Upper lobe of left lung (tissue), 6 donors: ENCODE measurements at regions not wholly inside any gene's neighbourhood (a gene's known extent, or its start where the extent isn't known, plus 50 kb on each side); places are given as distances from the start of the nearest gene placed in this dataset.

Experiments
- ATAC-seq, 2 donors: fragments of 200-7000 bp; cut with Tn5 transposase; one replicate each; pipeline ENCODE4 v1.9.1; 2022; ENCODE audit warnings: mild to moderate bottlenecking in 2 of 2, moderate library complexity in 2 of 2; ENCODE audit not compliant: low FRiP score in 2 of 2
- DNase-seq, 2 donors: peaks; one replicate each; pipeline ENCODE4 v3.0.0-alpha.2; 2019 to 2020
- H3K27ac ChIP-seq, 4 donors: fragments of 200-600 bp; sonication (generic); one replicate each; pipeline ENCODE4 v1.5.1; 2016 to 2019
- H3K27me3 ChIP-seq, 4 donors: fragments of 200-600 bp; sonication (generic); one replicate each; pipeline ENCODE4 v1.5.1; 2017 to 2019
- H3K36me3 ChIP-seq, 4 donors: fragments of 200-600 bp; sonication (generic); one replicate each; pipeline ENCODE4 v1.5.1; 2016 to 2019
- H3K4me1 ChIP-seq, 4 donors: fragments of 200-600 bp; sonication (generic); one replicate each; pipeline ENCODE4 v1.5.1; 2018 to 2019
- H3K4me3 ChIP-seq, 4 donors: fragments of 200-600 bp; sonication (generic); one replicate each; pipeline ENCODE4 v1.5.1; 2017 to 2019; ENCODE audit warnings: mild to moderate bottlenecking in 2 of 4, moderate library complexity in 1 of 4
- H3K9me3 ChIP-seq, 4 donors: fragments of 200-600 bp; sonication (generic); one replicate each; pipeline ENCODE4 v1.5.1; 2018 to 2019
- EP300 ChIP-seq, 4 donors: sonication (generic); formaldehyde crosslinking; IDR thresholded peaks; one replicate each; pipeline ENCODE4 v1.5.1; 2017; ENCODE audit warnings: antibody characterized with exemption in 4 of 4, control low read depth in 2 of 4
- POLR2A ChIP-seq, 4 donors: fragments of 450-650 bp; IDR thresholded peaks; one replicate each; pipeline ENCODE4 v1.5.1; 2016 to 2017; ENCODE audit warnings: antibody characterized with exemption in 4 of 4, mild to moderate bottlenecking in 2 of 4
- POLR2AphosphoS5 ChIP-seq, 2 donors: sonication (generic); formaldehyde crosslinking; IDR thresholded peaks; one replicate each; pipeline ENCODE4 v1.5.1; 2017; ENCODE audit warnings: antibody characterized with exemption in 2 of 2
- WGBS, 2 donors: methylation state at CpG; one replicate each; pipeline ENCODE4 v1.1.5; 2017 to 2018; 5-methylcytosine and 5-hydroxymethylcytosine counted together
- TF ChIP-seq, protein P1 (sequence below), 6 experiments: fragments of 450-650 bp in 4 of 6; fragments of 200-600 bp in 2 of 6; sonication (generic) in 2 of 6; IDR thresholded peaks; one replicate each; pipeline ENCODE4 v1.5.1; 2016 to 2019; ENCODE audit warnings: antibody characterized with exemption in 6 of 6
- donor health status: DM: no; HTN: no; CAD: no; lungs with moderate emphysema.
- donor health status: DM: no; HTN: yes; CAD: no; lungs with severe emphysema.

DNA sequence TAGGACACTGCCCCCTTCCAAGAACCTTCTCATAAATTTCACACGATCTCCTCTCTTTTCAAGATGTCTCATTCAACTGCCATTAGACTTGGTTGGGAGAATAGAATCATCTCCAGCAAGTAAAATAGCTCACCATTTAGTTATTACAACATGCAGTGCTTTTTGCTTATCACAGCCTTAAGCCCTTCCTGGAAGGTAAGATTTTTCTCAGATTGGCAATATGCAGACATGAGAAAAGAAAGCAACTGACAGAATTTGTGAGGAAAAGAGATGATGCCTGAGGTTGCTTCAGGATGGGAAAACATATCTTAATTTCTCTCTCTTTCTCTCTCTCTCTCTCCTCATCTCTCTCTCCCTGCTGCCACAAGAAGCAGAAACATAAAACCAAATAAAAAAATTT, 855.1 kb upstream of the ACVR2A start:
- Histone ChIP-seq H3K27ac (no peak overlapping the region), H3K36me3 (no peaks in the 10 kb centered on the region), H3K4me3 (no peak overlapping the region), H3K9me3 (no peaks in the 10 kb centered on the region), H3K4me1 (peaks cover 0 to 6% (median 0%) of the 10 kb centered on the region in 4 donors), H3K27me3 (no peaks in the 10 kb centered on the region)
- DNase-seq (no peak), ATAC-seq (no peak)
- 79 to 85% methylated on average over 1 of the region's 1 CpG for WGBS, 2 donors
- TF ChIP-seq POLR2AphosphoS5 (IDR thresholded peaks at IDR 0.05): no peak
- no peak for TF ChIP-seq EP300 (IDR thresholded peaks at IDR 0.05)
- TF ChIP-seq, protein P1, sequence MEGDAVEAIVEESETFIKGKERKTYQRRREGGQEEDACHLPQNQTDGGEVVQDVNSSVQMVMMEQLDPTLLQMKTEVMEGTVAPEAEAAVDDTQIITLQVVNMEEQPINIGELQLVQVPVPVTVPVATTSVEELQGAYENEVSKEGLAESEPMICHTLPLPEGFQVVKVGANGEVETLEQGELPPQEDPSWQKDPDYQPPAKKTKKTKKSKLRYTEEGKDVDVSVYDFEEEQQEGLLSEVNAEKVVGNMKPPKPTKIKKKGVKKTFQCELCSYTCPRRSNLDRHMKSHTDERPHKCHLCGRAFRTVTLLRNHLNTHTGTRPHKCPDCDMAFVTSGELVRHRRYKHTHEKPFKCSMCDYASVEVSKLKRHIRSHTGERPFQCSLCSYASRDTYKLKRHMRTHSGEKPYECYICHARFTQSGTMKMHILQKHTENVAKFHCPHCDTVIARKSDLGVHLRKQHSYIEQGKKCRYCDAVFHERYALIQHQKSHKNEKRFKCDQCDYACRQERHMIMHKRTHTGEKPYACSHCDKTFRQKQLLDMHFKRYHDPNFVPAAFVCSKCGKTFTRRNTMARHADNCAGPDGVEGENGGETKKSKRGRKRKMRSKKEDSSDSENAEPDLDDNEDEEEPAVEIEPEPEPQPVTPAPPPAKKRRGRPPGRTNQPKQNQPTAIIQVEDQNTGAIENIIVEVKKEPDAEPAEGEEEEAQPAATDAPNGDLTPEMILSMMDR (IDR thresholded peaks at IDR 0.05): no peak
- TF ChIP-seq POLR2A (IDR thresholded peaks at IDR 0.05): no peak

DNA sequence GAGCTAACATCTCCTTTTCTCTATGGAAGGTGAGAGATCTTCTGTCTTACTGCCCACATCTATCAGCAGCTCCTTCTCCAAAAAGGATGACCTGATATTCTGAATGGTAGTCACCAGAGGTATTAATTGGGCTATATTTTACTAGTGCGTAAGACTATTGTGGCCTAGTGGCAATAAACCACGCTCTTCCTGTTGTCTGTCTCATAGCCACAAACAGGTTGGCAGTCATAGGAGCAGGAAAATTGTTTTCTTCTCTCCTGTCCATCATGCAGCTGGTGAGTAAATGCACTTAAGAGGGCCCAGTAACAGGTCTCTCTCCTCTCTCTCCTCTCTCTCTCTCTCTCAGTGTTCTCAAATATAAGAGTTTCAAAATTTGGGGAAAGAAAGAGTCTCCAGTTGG, 856.8 kb upstream of the ACVR2A start:
- DNase-seq (no peak), ATAC-seq (no peak)
- H3K9me3 ChIP-seq: no peaks in the 10 kb centered on the region
- H3K4me1 ChIP-seq: peaks cover 0 to 6% (median 0%) of the 10 kb centered on the region in 4 donors
- WGBS, 2 donors: 86 to 88% methylated on average over 2 of the region's 2 CpGs
- no peaks in the 10 kb centered on the region for H3K27me3 ChIP-seq
- H3K36me3 ChIP-seq: no peaks in the 10 kb centered on the region
- TF ChIP-seq, protein P1 (IDR thresholded peaks at IDR 0.05): no peak
- no peak for TF ChIP-seq POLR2A (IDR thresholded peaks at IDR 0.05)
- no peak for TF ChIP-seq EP300 (IDR thresholded peaks at IDR 0.05)
- TF ChIP-seq POLR2AphosphoS5 (IDR thresholded peaks at IDR 0.05): no peak
- no peak overlapping the region for H3K4me3 ChIP-seq
- H3K27ac ChIP-seq: no peak overlapping the region

DNA sequence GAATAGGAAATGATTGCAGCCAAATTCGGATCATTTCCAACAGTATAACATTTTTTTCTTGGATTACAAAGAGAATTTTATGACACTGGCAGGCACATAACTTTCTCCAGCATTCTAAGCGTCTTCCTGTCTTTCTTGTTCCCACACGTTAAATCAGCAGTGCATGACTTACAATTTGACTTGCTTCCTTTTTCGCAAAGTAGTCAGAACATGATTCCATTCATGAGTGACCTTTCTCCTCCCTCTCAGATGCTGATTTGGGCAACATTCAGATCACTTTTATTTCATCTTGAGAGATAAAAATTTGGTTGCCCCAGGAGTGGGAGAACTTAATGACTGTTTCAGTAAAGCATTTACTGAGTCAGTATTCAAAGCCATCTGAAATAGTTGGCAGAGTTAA, 858.7 kb upstream of the ACVR2A start:
- DNase-seq: no peak
- ATAC-seq: no peak
- TF ChIP-seq POLR2A (IDR thresholded peaks at IDR 0.05) (no peak), POLR2AphosphoS5 (IDR thresholded peaks at IDR 0.05) (no peak), EP300 (IDR thresholded peaks at IDR 0.05) (no peak)
- TF ChIP-seq, protein P1 (IDR thresholded peaks at IDR 0.05): no peak
- no peak overlapping the region for H3K27ac ChIP-seq
- H3K36me3 ChIP-seq: no peaks in the 10 kb centered on the region
- 46 to 57% methylated on average over 4 of the region's 4 CpGs for WGBS, 2 donors
- no peaks in the 10 kb centered on the region for H3K27me3 ChIP-seq
- H3K4me3 ChIP-seq: no peak overlapping the region
- H3K9me3 ChIP-seq: no peaks in the 10 kb centered on the region
- H3K4me1 ChIP-seq: peaks cover 0 to 3% (median 0%) of the 10 kb centered on the region in 4 donors

DNA sequence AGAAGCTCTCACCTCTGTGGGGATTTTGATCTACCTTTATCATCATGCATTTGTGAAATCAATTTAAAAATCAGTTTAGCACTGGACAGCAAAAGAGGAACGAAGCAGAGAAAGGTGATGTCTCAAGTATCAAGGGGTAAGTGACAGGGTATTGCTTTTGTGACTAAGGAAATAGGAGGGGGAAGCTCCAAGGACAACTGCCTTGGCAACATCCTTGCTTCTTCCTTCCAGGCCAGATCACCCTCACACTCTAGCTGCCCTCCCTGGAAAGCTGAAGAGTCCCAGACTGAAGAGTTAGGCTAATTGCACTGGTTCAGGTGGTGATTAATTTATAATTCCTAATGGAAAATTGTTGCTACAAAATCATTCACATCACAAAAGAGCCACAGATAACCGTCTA, 859.1 kb upstream of the ACVR2A start:
- ATAC-seq (no peak), DNase-seq (no peak)
- Histone ChIP-seq H3K4me1 (peaks cover 0 to under 1% (median 0%) of the 10 kb centered on the region in 4 donors), H3K4me3 (no peak overlapping the region), H3K9me3 (no peaks in the 10 kb centered on the region), H3K27ac (no peak overlapping the region), H3K36me3 (no peaks in the 10 kb centered on the region), H3K27me3 (no peaks in the 10 kb centered on the region)
- 47 to 57% methylated on average over 2 of the region's 2 CpGs for WGBS, 2 donors
- TF ChIP-seq, protein P1 (IDR thresholded peaks at IDR 0.05): no peak
- TF ChIP-seq EP300 (IDR thresholded peaks at IDR 0.05): no peak
- TF ChIP-seq POLR2AphosphoS5 (IDR thresholded peaks at IDR 0.05): no peak
- TF ChIP-seq POLR2A (IDR thresholded peaks at IDR 0.05): no peak

DNA sequence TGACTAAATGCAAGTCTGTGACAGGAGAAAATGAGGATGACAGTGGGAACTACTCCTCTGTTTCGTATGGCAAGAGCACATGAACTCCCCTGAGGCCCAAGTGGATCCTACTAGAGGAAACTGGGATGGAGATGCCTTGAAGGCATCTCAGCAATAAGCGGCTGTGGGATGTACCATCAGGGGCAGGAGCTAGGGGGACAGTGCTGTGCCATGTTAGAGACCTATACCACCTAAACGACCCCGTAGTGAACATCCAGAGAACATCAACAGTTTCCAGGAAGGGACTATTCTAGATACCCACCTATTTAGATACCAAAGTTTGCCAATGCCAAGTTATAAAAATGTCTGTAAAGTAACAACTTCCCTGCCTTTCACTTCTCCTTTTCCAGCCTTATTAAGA, 860.8 kb upstream of the ACVR2A start:
- WGBS, 2 donors: 81 to 82% methylated on average over 4 of the region's 4 CpGs
- DNase-seq (no peak), ATAC-seq (no peak)
- H3K27ac ChIP-seq: no peak overlapping the region
- no peaks in the 10 kb centered on the region for H3K36me3 ChIP-seq
- H3K9me3 ChIP-seq: no peaks in the 10 kb centered on the region
- TF ChIP-seq POLR2AphosphoS5 (IDR thresholded peaks at IDR 0.05): no peak
- no peak for TF ChIP-seq EP300 (IDR thresholded peaks at IDR 0.05)
- no peak for TF ChIP-seq POLR2A (IDR thresholded peaks at IDR 0.05)
- TF ChIP-seq, protein P1 (IDR thresholded peaks at IDR 0.05): no peak
- H3K27me3 ChIP-seq: no peaks in the 10 kb centered on the region
- H3K4me1 ChIP-seq: no peaks in the 10 kb centered on the region
- H3K4me3 ChIP-seq: no peak overlapping the region
